HEK293 (cell line): ENCODE measurements at regions not wholly inside any gene's neighbourhood (a gene's known extent, or its start where the extent isn't known, plus 50 kb on each side); places are given as distances from the start of the nearest gene placed in this dataset.

ENCODE experiments used
- CTCF ChIP-seq: fragments of 450-650 bp; formaldehyde crosslinking; IDR thresholded peaks from 2 replicates; pipeline ENCODE4 v1.5.1; 2016; ENCODE audit warnings: missing biosample characterization, missing genetic modification characterization
- HIC1 ChIP-seq: fragments of 450-650 bp; formaldehyde crosslinking; IDR thresholded peaks from 2 replicates; pipeline ENCODE4 v1.5.1; 2016; ENCODE audit warnings: missing biosample characterization, missing genetic modification characterization
- OVOL3 ChIP-seq: fragments of 450-650 bp; formaldehyde crosslinking; IDR thresholded peaks from 2 replicates; pipeline ENCODE4 v1.5.1; 2016; ENCODE audit warnings: missing biosample characterization, missing genetic modification characterization
- ZBTB6 ChIP-seq: fragments of 450-650 bp; formaldehyde crosslinking; IDR thresholded peaks from 2 replicates; pipeline ENCODE4 v1.5.1; 2017; ENCODE audit warnings: missing biosample characterization, missing genetic modification characterization
- ZNF433 ChIP-seq: fragments of 450-650 bp; formaldehyde crosslinking; IDR thresholded peaks from 2 replicates; pipeline ENCODE4 v1.5.1; 2016; ENCODE audit warnings: missing biosample characterization, missing genetic modification characterization, low read depth
- ZNF549 ChIP-seq: fragments of 450-650 bp; IDR thresholded peaks from 2 replicates; pipeline ENCODE4 v1.5.1; 2018; ENCODE audit warnings: missing biosample characterization, missing genetic modification characterization, mild to moderate bottlenecking, inconsistent platforms, moderate library complexity
- ZNF571 ChIP-seq: fragments of 450-650 bp; formaldehyde crosslinking; IDR thresholded peaks from 2 replicates; pipeline ENCODE4 v1.5.0; 2017; ENCODE audit warnings: missing biosample characterization, missing genetic modification characterization
- ZNF664 ChIP-seq: fragments of 450-650 bp; formaldehyde crosslinking; IDR thresholded peaks from 2 replicates; pipeline ENCODE4 v1.5.1; 2016; ENCODE audit warnings: missing biosample characterization, missing genetic modification characterization
- ZNF776 ChIP-seq: fragments of 450-650 bp; formaldehyde crosslinking; IDR thresholded peaks from 2 replicates; pipeline ENCODE4 v1.5.0; 2017; ENCODE audit warnings: missing biosample characterization, missing genetic modification characterization, borderline replicate concordance
- ZNF792 ChIP-seq: fragments of 450-650 bp; formaldehyde crosslinking; IDR thresholded peaks from 2 replicates; pipeline ENCODE4 v1.5.1; 2016; ENCODE audit warnings: missing biosample characterization, missing genetic modification characterization
- ZSCAN5A ChIP-seq: fragments of 450-650 bp; formaldehyde crosslinking; IDR thresholded peaks from 2 replicates; pipeline ENCODE4 v1.5.1; 2016; ENCODE audit warnings: missing biosample characterization, missing genetic modification characterization

- TF ChIP-seq ZSCAN5A (tag by site-specific recombination): no peak
- TF ChIP-seq ZNF571 (tag by site-specific recombination): no peak
- TF ChIP-seq CTCF (tag by site-specific recombination): no peak
- TF ChIP-seq ZNF664 (tag by site-specific recombination): no peak
- no peak for TF ChIP-seq ZNF433 (tag by site-specific recombination)
- no peak for TF ChIP-seq HIC1 (tag by site-specific recombination)
- TF ChIP-seq OVOL3 (tag by site-specific recombination): no peak
- no peak for TF ChIP-seq ZNF776
- no peak for TF ChIP-seq ZNF549 (tag by site-specific recombination)
- TF ChIP-seq ZNF792: no peak
- no peak for TF ChIP-seq ZBTB6
Measured at GRCh38 chr11:10913075-10913474, 55.2 kb upstream of the ZBED5 start.
